Neutrophil (primary cell): ENCODE measurements at regions not wholly inside any gene's neighbourhood (a gene's known extent, or its start where the extent isn't known, plus 50 kb on each side); places are given as distances from the start of the nearest gene placed in this dataset.

Source experiments
- H3K27ac ChIP-seq: fragments of 200-600 bp; sonication (generic); 2 replicates; pipeline ENCODE4 v1.5.1; 2016; ENCODE audit warnings: mild to moderate bottlenecking, moderate library complexity
- H3K27me3 ChIP-seq: fragments of 200-600 bp; sonication (generic); 2 replicates; pipeline ENCODE4 v1.6.0; 2016; ENCODE audit warnings: mild to moderate bottlenecking
- H3K36me3 ChIP-seq: fragments of 200-600 bp; sonication (generic); 2 replicates; pipeline ENCODE4 v1.5.1; 2017
- H3K4me1 ChIP-seq, 2 experiments: fragments of 200-600 bp in 1 of 2; sonication (generic) in 1 of 2; 1 replicate in 1 of 2; 2 replicates in 1 of 2; pipeline versions ENCODE4 v1.5.1 to v1.6.1; 2013 to 2016; ENCODE audit warnings: low read depth in 1 of 2, low read length in 1 of 2, mild to moderate bottlenecking in 1 of 2, moderate library complexity in 1 of 2; ENCODE audit not compliant: control insufficient read depth in 1 of 2, insufficient read depth in 1 of 2
- H3K4me3 ChIP-seq, 2 experiments: fragments of 200-600 bp in 1 of 2; sonication (generic) in 1 of 2; 1 replicate in 1 of 2; 2 replicates in 1 of 2; pipeline ENCODE4 v1.5.1; 2013 to 2016; ENCODE audit warnings: low read depth in 1 of 2, low read length in 1 of 2, mild to moderate bottlenecking in 1 of 2, moderate library complexity in 1 of 2
- H3K9me3 ChIP-seq: fragments of 200-600 bp; sonication (generic); 2 replicates; pipeline ENCODE4 v1.5.1; 2016
- CTCF ChIP-seq: fragments of 200-600 bp; sonication (generic); IDR thresholded peaks from 2 replicates; pipeline ENCODE4 v1.5.1; 2016; ENCODE audit warnings: antibody characterized with exemption

GRCh38 chr5:174318578-174318977 is 273.1 kb downstream of the NSG2 start:
- no peaks in the 10 kb centered on the region for H3K9me3 ChIP-seq
- no peak for TF ChIP-seq CTCF
- H3K27ac ChIP-seq: no peak overlapping the region
- H3K4me3 ChIP-seq: no peak overlapping the region
- no peaks in the 10 kb centered on the region for H3K36me3 ChIP-seq
- H3K4me1 ChIP-seq: no peaks in the 10 kb centered on the region
- peaks cover 45% of the 10 kb centered on the region for H3K27me3 ChIP-seq

GRCh38 chr5:174319551-174319950 is 274.0 kb downstream of the NSG2 start:
- peaks cover 46% of the 10 kb centered on the region for H3K27me3 ChIP-seq
- H3K27ac ChIP-seq: no peak overlapping the region
- TF ChIP-seq CTCF: no peak
- no peaks in the 10 kb centered on the region for H3K4me1 ChIP-seq
- H3K36me3 ChIP-seq: no peaks in the 10 kb centered on the region
- H3K4me3 ChIP-seq: no peak overlapping the region
- H3K9me3 ChIP-seq: no peaks in the 10 kb centered on the region

GRCh38 chr5:174320051-174320450 is 274.5 kb downstream of the NSG2 start:
- no peak overlapping the region for H3K27ac ChIP-seq
- H3K4me3 ChIP-seq: no peak overlapping the region
- no peaks in the 10 kb centered on the region for H3K36me3 ChIP-seq
- no peak for TF ChIP-seq CTCF
- no peaks in the 10 kb centered on the region for H3K9me3 ChIP-seq
- no peaks in the 10 kb centered on the region for H3K4me1 ChIP-seq
- H3K27me3 ChIP-seq: peaks cover 49% of the 10 kb centered on the region

- no peak overlapping the region for H3K4me3 ChIP-seq
- no peak overlapping the region for H3K27ac ChIP-seq
- no peaks in the 10 kb centered on the region for H3K36me3 ChIP-seq
- no peaks in the 10 kb centered on the region for H3K4me1 ChIP-seq
- H3K27me3 ChIP-seq: peaks cover 44% of the 10 kb centered on the region
- no peak for TF ChIP-seq CTCF
- H3K9me3 ChIP-seq: no peaks in the 10 kb centered on the region
These were observed 278.4 kb downstream of the NSG2 start for GRCh38 chr5:174323878-174324281.

GRCh38 chr5:174324680-174325079 is 279.2 kb downstream of the NSG2 start:
- Histone ChIP-seq H3K4me1 (no peaks in the 10 kb centered on the region), H3K27ac (no peak overlapping the region), H3K9me3 (no peaks in the 10 kb centered on the region), H3K4me3 (no peak overlapping the region), H3K27me3 (peaks cover 52% of the 10 kb centered on the region), H3K36me3 (no peaks in the 10 kb centered on the region)
- TF ChIP-seq CTCF: no peak

- Histone ChIP-seq H3K27ac (no peak overlapping the region), H3K27me3 (peaks cover 53% of the 10 kb centered on the region), H3K9me3 (no peaks in the 10 kb centered on the region), H3K36me3 (no peaks in the 10 kb centered on the region), H3K4me3 (no peak overlapping the region), H3K4me1 (no peaks in the 10 kb centered on the region)
- TF ChIP-seq CTCF: no peak
These were observed 279.9 kb downstream of the NSG2 start for GRCh38 chr5:174325431-174325830.
